H1 (cell line): ENCODE measurements at regions not wholly inside any gene's neighbourhood (a gene's known extent, or its start where the extent isn't known, plus 50 kb on each side); places are given as distances from the start of the nearest gene placed in this dataset.
"Not testable (repeated sequence)": the region's sequence is repeated elsewhere in the genome, so short reads cannot be mapped to it uniquely, and the experiment has no call there.

ENCODE experiments used
- CTCF ChIA-PET: fragments of 300-600 bp; sonication (Branson Sonifier 250); formaldehyde crosslinking; loops from one replicate; lab custom pipeline; 2021; ENCODE audit not compliant: partially characterized antibody; lab: Charles Lee
- POLR2A ChIA-PET: fragments of 300-600 bp; sonication (Branson Sonifier 250); formaldehyde crosslinking; loops from one replicate; lab custom pipeline; 2021; ENCODE audit warnings: inconsistent platforms; ENCODE audit not compliant: partially characterized antibody; lab: Charles Lee
- DNase-seq, 2 experiments: peaks; one replicate each; pipeline versions ENCODE4 v3.0.0 to v3.0.0-alpha.2; 2010 to 2022; ENCODE audit warnings: low spot score in 2 of 2, low read depth in 1 of 2, mixed read lengths in 1 of 2
- FAIRE-seq: peaks from 2 replicates; lab custom pipeline; 2011; peaks lifted over from hg19 to GRCh38; lab: Jason Lieb, UNC
- H2AFZ ChIP-seq: 2 replicates; pipeline ENCODE4 v1.8.1; 2012; ENCODE audit warnings: low read length, inconsistent platforms
- H2AK5ac ChIP-seq: 2 replicates; pipeline ENCODE4 v1.6.1; 2013; ENCODE audit warnings: low read depth, low read length
- H2BK120ac ChIP-seq: replicated peaks from 2 replicates; pipeline ENCODE3; 2013; ENCODE audit warnings: low read depth, low read length, inconsistent platforms
- H2BK12ac ChIP-seq: 2 replicates; pipeline ENCODE4 v1.6.1; 2013; ENCODE audit warnings: low read depth, low read length
- H2BK15ac ChIP-seq: 2 replicates; pipeline ENCODE4 v1.6.1; 2013; ENCODE audit warnings: low read length
- H2BK20ac ChIP-seq: 2 replicates; pipeline ENCODE4 v1.6.1; 2013; ENCODE audit warnings: low read length
- H2BK5ac ChIP-seq: 2 replicates; pipeline ENCODE4 v1.6.1; 2013; ENCODE audit warnings: low read depth, low read length
- H3K14ac ChIP-seq: 2 replicates; pipeline ENCODE4 v1.6.1; 2013; ENCODE audit warnings: inconsistent platforms; ENCODE audit not compliant: insufficient read length
- H3K18ac ChIP-seq: 2 replicates; pipeline ENCODE4 v1.6.1; 2013; ENCODE audit warnings: low read length; ENCODE audit errors: extremely low read depth
- H3K23ac ChIP-seq: 2 replicates; pipeline ENCODE4 v1.6.1; 2013; ENCODE audit warnings: inconsistent platforms; ENCODE audit not compliant: insufficient read length
- H3K23me2 ChIP-seq: 2 replicates; pipeline ENCODE4 v1.6.1; 2013; ENCODE audit warnings: low read depth, low read length
- H3K27ac ChIP-seq: 2 replicates; pipeline ENCODE4 v1.6.1; 2011; ENCODE audit warnings: low read depth, low read length, inconsistent platforms
- H3K27me3 ChIP-seq, 4 experiments: replicated peaks in 1 of 4; 1 replicate in 1 of 4; 2 replicates in 3 of 4; pipeline versions ENCODE4 v1.6.1 to v1.8.1; 2011 to 2013; ENCODE audit warnings: low read length in 3 of 4, mild to moderate bottlenecking in 3 of 4, inconsistent platforms in 2 of 4, mixed read lengths in 2 of 4, moderate library complexity in 1 of 4; ENCODE audit not compliant: control insufficient read depth in 3 of 4, insufficient read depth in 3 of 4; ENCODE audit errors: extremely low read depth in 1 of 4
- H3K36me3 ChIP-seq, 4 experiments: 2 replicates each; pipeline versions ENCODE4 v1.6.1 to v1.8.1; 2011 to 2013; ENCODE audit warnings: mild to moderate bottlenecking in 4 of 4, low read length in 3 of 4, moderate library complexity in 2 of 4, control low read depth in 1 of 4, inconsistent platforms in 1 of 4; ENCODE audit not compliant: insufficient read depth in 4 of 4, control insufficient read depth in 2 of 4
- H3K4ac ChIP-seq: replicated peaks from 2 replicates; pipeline ENCODE3; 2013; ENCODE audit warnings: low read length, low read depth, mixed read lengths, inconsistent platforms; ENCODE audit not compliant: insufficient read length
- H3K4me1 ChIP-seq, 4 experiments: replicated peaks in 1 of 4; 1 replicate in 1 of 4; 2 replicates in 3 of 4; pipeline versions ENCODE4 v1.6.1 to v1.8.1; 2011 to 2013; ENCODE audit warnings: low read length in 3 of 4, inconsistent platforms in 2 of 4, mixed read lengths in 1 of 4; ENCODE audit not compliant: insufficient read depth in 4 of 4, control insufficient read depth in 3 of 4
- H3K4me2 ChIP-seq, 2 experiments: 2 replicates each; pipeline versions ENCODE4 v1.6.1 to v1.8.1; 2011 to 2013; ENCODE audit warnings: low read depth in 2 of 2, low read length in 2 of 2, control low read depth in 1 of 2, inconsistent platforms in 1 of 2, mild to moderate bottlenecking in 1 of 2; ENCODE audit not compliant: insufficient read depth in 1 of 2
- H3K4me3 ChIP-seq, 4 experiments: fragments of 200-600, 300-600 bp in 1 of 4; sonication (generic), shearing (Covaris generic), sonication (Bioruptor Twin) in 1 of 4; 2 replicates each; pipeline versions ENCODE4 v1.5.1 to v1.8.1; 2011 to 2016; ENCODE audit warnings: low read length in 4 of 4, low read depth in 3 of 4, control low read depth in 2 of 4, inconsistent platforms in 2 of 4, mild to moderate bottlenecking in 2 of 4, mixed read lengths in 1 of 4, moderate library complexity in 1 of 4; ENCODE audit not compliant: insufficient read depth in 2 of 4; ENCODE audit errors: extremely low read depth in 1 of 4
- H3K56ac ChIP-seq: replicated peaks from 2 replicates; pipeline ENCODE3; 2013; ENCODE audit warnings: low read depth, mild to moderate bottlenecking, mixed read lengths, low read length, inconsistent platforms; ENCODE audit not compliant: insufficient read length
- H3K79me1 ChIP-seq: 2 replicates; pipeline ENCODE4 v1.6.1; 2013; ENCODE audit warnings: low read depth, low read length, control low read depth
- H3K79me2 ChIP-seq, 2 experiments: 2 replicates each; pipeline versions ENCODE4 v1.6.1 to v1.8.1; 2012 to 2013; ENCODE audit warnings: low read length in 2 of 2, mild to moderate bottlenecking in 2 of 2, inconsistent platforms in 1 of 2; ENCODE audit not compliant: insufficient read depth in 2 of 2, control insufficient read depth in 1 of 2
- H3K9ac ChIP-seq, 4 experiments: replicated peaks in 1 of 4; 1 replicate in 1 of 4; 2 replicates in 3 of 4; pipeline versions ENCODE4 v1.6.1 to v1.8.1; 2011 to 2013; ENCODE audit warnings: low read depth in 3 of 4, low read length in 3 of 4, control low read depth in 2 of 4, mild to moderate bottlenecking in 2 of 4, moderate library complexity in 2 of 4, inconsistent platforms in 1 of 4; ENCODE audit errors: extremely low read depth in 1 of 4
- H3K9me3 ChIP-seq, 2 experiments: 2 replicates each; pipeline versions ENCODE4 v1.6.1 to v1.8.1; 2012 to 2013; ENCODE audit warnings: mild to moderate bottlenecking in 2 of 2, moderate library complexity in 2 of 2, control low read depth in 1 of 2, inconsistent platforms in 1 of 2, low read depth in 1 of 2, low read length in 1 of 2, mixed read lengths in 1 of 2; ENCODE audit not compliant: insufficient read depth in 2 of 2
- H4K20me1 ChIP-seq, 2 experiments: replicated peaks in 1 of 2; 2 replicates each; pipeline versions ENCODE3 to v1.8.1; 2011 to 2013; ENCODE audit warnings: inconsistent platforms in 2 of 2, low read length in 2 of 2, mild to moderate bottlenecking in 1 of 2; ENCODE audit not compliant: insufficient read depth in 2 of 2, control insufficient read depth in 1 of 2
- H4K5ac ChIP-seq: 2 replicates; pipeline ENCODE4 v1.6.1; 2013; ENCODE audit warnings: low read length, low read depth, mixed read lengths, inconsistent platforms; ENCODE audit not compliant: insufficient read length
- H4K8ac ChIP-seq: 2 replicates; pipeline ENCODE4 v1.8.0; 2013; ENCODE audit warnings: mild to moderate bottlenecking, moderate library complexity, low read length, inconsistent platforms; ENCODE audit not compliant: insufficient read depth; ENCODE audit errors: extremely low read depth
- H4K91ac ChIP-seq: replicated peaks from 2 replicates; pipeline ENCODE3; 2013; ENCODE audit warnings: low read length, mixed read lengths, inconsistent platforms; ENCODE audit not compliant: insufficient read length
- whole genome bisulfite sequencing, 2 experiments: shearing (Covaris generic) in 1 of 2; methylation state at CpG; one replicate each; pipeline versions ENCODE4 v1.1.6 to v1.1.7; 2013 to 2015; ENCODE audit warnings: low lambda C conversion rate in 2 of 2, mixed read lengths in 2 of 2, inconsistent platforms in 1 of 2, low coverage in 1 of 2, missing lambda C conversion rate in 1 of 2; ENCODE audit not compliant: insufficient replicate concordance in 2 of 2, insufficient coverage in 1 of 2, insufficient read length in 1 of 2; ENCODE audit errors: extremely low coverage in 1 of 2, missing lambda C conversion rate in 1 of 2; 5-methylcytosine and 5-hydroxymethylcytosine counted together

- H3K36me3 ChIP-seq, H3K79me1 ChIP-seq, H3K14ac ChIP-seq, H3K23me2 ChIP-seq, H4K8ac ChIP-seq, H3K9ac ChIP-seq, H2BK12ac ChIP-seq, H2AFZ ChIP-seq, H3K27me3 ChIP-seq, H3K4me2 ChIP-seq, H2BK20ac ChIP-seq, H4K20me1 ChIP-seq, H3K4ac ChIP-seq, H4K91ac ChIP-seq, POLR2A ChIA-PET, H3K9me3 ChIP-seq, H2BK120ac ChIP-seq, H2BK5ac ChIP-seq, H4K5ac ChIP-seq, H3K79me2 ChIP-seq, H2AK5ac ChIP-seq, H3K56ac ChIP-seq, CTCF ChIA-PET, H3K4me3 ChIP-seq, FAIRE-seq, H3K18ac ChIP-seq, H2BK15ac ChIP-seq, H3K4me1 ChIP-seq, H3K23ac ChIP-seq, DNase-seq, H3K27ac ChIP-seq: not testable (repeated sequence)
- WGBS, 2 experiments, result no CpG with 5 or more reads among the region's 19 CpGs
These were observed 93.0 kb downstream of the OR4M2 start for GRCh38 chr15:22173029-22173998.

- H3K23ac ChIP-seq, H3K9me3 ChIP-seq, H3K27me3 ChIP-seq, H3K4ac ChIP-seq, H3K14ac ChIP-seq, H3K4me2 ChIP-seq, H2AFZ ChIP-seq, FAIRE-seq, H4K8ac ChIP-seq, H2BK120ac ChIP-seq, H3K79me1 ChIP-seq, H3K36me3 ChIP-seq, H3K27ac ChIP-seq, H4K5ac ChIP-seq, H2AK5ac ChIP-seq, CTCF ChIA-PET, H2BK15ac ChIP-seq, H2BK5ac ChIP-seq, H3K23me2 ChIP-seq, H2BK12ac ChIP-seq, H3K9ac ChIP-seq, H3K56ac ChIP-seq, DNase-seq, H4K20me1 ChIP-seq, H2BK20ac ChIP-seq, H3K4me1 ChIP-seq, H3K18ac ChIP-seq, H3K4me3 ChIP-seq, H4K91ac ChIP-seq, POLR2A ChIA-PET, H3K79me2 ChIP-seq: not testable (repeated sequence)
- WGBS, 2 experiments, result no CpG with 5 or more reads among the region's 5 CpGs
These were observed 93.8 kb downstream of the OR4M2 start for GRCh38 chr15:22174088-22174487.
